ENCODE measurements at regions not wholly inside any gene's neighbourhood (a gene's known extent, or its start where the extent isn't known, plus 50 kb on each side); places are given as distances from the start of the nearest gene placed in this dataset.

GRCh38 chr4:123345137-123345934, 51.3 kb upstream of the SPRY1 start:
- Histone ChIP-seq H4K20me1 (ENCODE audit: insufficient read depth, low read length) (no peaks in the 10 kb centered on the region), H3K79me2 (ENCODE audit: insufficient read depth, low read length) (no peaks in the 10 kb centered on the region), H3K4me2 (replicated peaks; ENCODE audit: extremely low read depth, low read length, poor library complexity, severe bottlenecking) (no peak overlapping the region), H2AFZ (ENCODE audit: insufficient read depth, low read depth, low read length, poor library complexity, severe bottlenecking) (no peak overlapping the region), H3K27ac (ENCODE audit: low read depth in 1 of 2, low read length in 2 of 2) (no peak overlapping the region), H3K9ac (ENCODE audit: insufficient read depth, low read length, poor library complexity, severe bottlenecking) (no peak overlapping the region), H3K9me3 (replicated peaks in 1 of 2; ENCODE audit: control insufficient read depth in 1 of 2, insufficient read depth in 1 of 2, low read length in 2 of 2) (no peaks in the 10 kb centered on the region), H3K4me3 (replicated peaks in 1 of 3; ENCODE audit: low read depth in 2 of 3, low read length in 3 of 3) (no peak overlapping the region), H3K36me3 (replicated peaks in 1 of 2; ENCODE audit: control insufficient read depth in 1 of 2, insufficient read depth in 2 of 2, low read length in 2 of 2) (no peaks in the 10 kb centered on the region), H3K27me3 (ENCODE audit: control insufficient read depth in 2 of 2, insufficient read depth in 2 of 2, low read length in 2 of 2) (no peaks in the 10 kb centered on the region), H3K4me1 (ENCODE audit: control insufficient read depth in 1 of 2, insufficient read depth in 2 of 2, low read length in 2 of 2) (peaks cover 9 to 24% of the 10 kb centered on the region in 2 donors)
- H3K27me3 Mint-ChIP-seq (ENCODE audit: low read depth in 3 of 3): peaks cover 0 to 2% (median 0%) of the 10 kb centered on the region in 3 donors
- H3K4me1 Mint-ChIP-seq: peaks cover 21% of the 10 kb centered on the region
- H3K36me3 Mint-ChIP-seq: no peaks in the 10 kb centered on the region
- peaks cover 0 to 2% (median 0%) of the 10 kb centered on the region in 7 donors for H3K9me3 Mint-ChIP-seq
- H3K27ac Mint-ChIP-seq: no peak overlapping the region
- no peak for TF ChIP-seq CTCF (IDR thresholded peaks at IDR 0.05)
- intact Hi-C loops (cut with micrococcal nuclease): no loop called here
- 93% methylated on average over 3 of the region's 9 CpGs for WGBS (ENCODE audit: insufficient coverage)
- no peak overlapping the region for H3K4me3 Mint-ChIP-seq
- no peak for DNase-seq

GRCh38 chr4:123345935-123346300, 50.7 kb upstream of the SPRY1 start:
- Histone ChIP-seq H3K79me2 (ENCODE audit: insufficient read depth, low read length) (no peaks in the 10 kb centered on the region), H2AFZ (ENCODE audit: insufficient read depth, low read depth, low read length, poor library complexity, severe bottlenecking) (no peak overlapping the region)

More at GRCh38 chr4:123345935-123346300, 50.7 kb upstream of the SPRY1 start:
- intact Hi-C loops (cut with micrococcal nuclease): no loop called here
- peaks cover 4 to 19% of the 10 kb centered on the region in 2 donors for H3K4me1 ChIP-seq (ENCODE audit: control insufficient read depth in 1 of 2, insufficient read depth in 2 of 2, low read length in 2 of 2)
- no peaks in the 10 kb centered on the region for H4K20me1 ChIP-seq (ENCODE audit: insufficient read depth, low read length)
- no peaks in the 10 kb centered on the region for H3K9me3 ChIP-seq (replicated peaks in 1 of 2; ENCODE audit: control insufficient read depth in 1 of 2, insufficient read depth in 1 of 2, low read length in 2 of 2)
- no peaks in the 10 kb centered on the region for H3K27me3 ChIP-seq (ENCODE audit: control insufficient read depth in 2 of 2, insufficient read depth in 2 of 2, low read length in 2 of 2)
- no peak overlapping the region for H3K27ac ChIP-seq (ENCODE audit: low read depth in 1 of 2, low read length in 2 of 2)
- no peak overlapping the region for H3K9ac ChIP-seq (ENCODE audit: insufficient read depth, low read length, poor library complexity, severe bottlenecking)
- no CpG with 5 or more reads among the region's 3 CpGs for WGBS (ENCODE audit: insufficient coverage)
- peaks cover 0 to 2% (median under 1%) of the 10 kb centered on the region in 7 donors for H3K9me3 Mint-ChIP-seq
- H3K36me3 Mint-ChIP-seq: no peaks in the 10 kb centered on the region
- peaks cover 0 to 3% (median 0%) of the 10 kb centered on the region in 3 donors for H3K27me3 Mint-ChIP-seq (ENCODE audit: low read depth in 3 of 3)
- no peak overlapping the region for H3K4me3 Mint-ChIP-seq
- TF ChIP-seq CTCF (IDR thresholded peaks at IDR 0.05): no peak
- DNase-seq: no peak
- H3K27ac Mint-ChIP-seq: no peak overlapping the region
- H3K4me1 Mint-ChIP-seq: peaks cover 15% of the 10 kb centered on the region
- no peak overlapping the region for H3K4me3 ChIP-seq (replicated peaks in 1 of 3; ENCODE audit: low read depth in 2 of 3, low read length in 3 of 3)
- H3K4me2 ChIP-seq (replicated peaks; ENCODE audit: extremely low read depth, low read length, poor library complexity, severe bottlenecking): no peak overlapping the region
- H3K36me3 ChIP-seq (replicated peaks in 1 of 2; ENCODE audit: control insufficient read depth in 1 of 2, insufficient read depth in 2 of 2, low read length in 2 of 2): no peaks in the 10 kb centered on the region
